Activated CD8-positive, alpha-beta memory T cell treated with anti-CD3 and anti-CD28 coated beads for 1 hour (primary cell): ENCODE measurements at regions not wholly inside any gene's neighbourhood (a gene's known extent, or its start where the extent isn't known, plus 50 kb on each side); places are given as distances from the start of the nearest gene placed in this dataset.
"Not testable (repeated sequence)": the region's sequence is repeated elsewhere in the genome, so short reads cannot be mapped to it uniquely, and the experiment has no call there.

Experiments used
- DNase-seq, 2 donors: peaks; one replicate each; pipeline ENCODE4 v3.0.0-alpha.2; 2020; ENCODE audit warnings: low read depth in 1 of 2; ENCODE audit errors: extremely low read depth in 1 of 2

DNA sequence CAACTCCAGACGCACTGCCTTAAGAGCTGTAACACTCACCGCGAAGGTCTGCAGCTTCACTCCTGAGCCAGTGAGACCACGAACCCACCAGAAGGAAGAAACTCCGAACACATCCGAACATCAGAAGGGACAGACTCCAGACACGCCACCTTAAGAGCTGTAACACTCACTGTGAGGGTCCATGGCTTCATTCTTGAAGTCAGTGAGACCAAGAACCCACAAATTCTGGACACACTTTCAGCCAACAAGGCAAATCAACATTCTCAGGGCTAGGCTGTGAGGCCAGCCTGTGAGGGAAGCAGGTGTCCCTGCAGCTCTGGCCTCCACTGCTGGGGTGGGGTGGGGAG, 275.3 kb downstream of the ADGRD1 start:
- DNase-seq: not testable (repeated sequence)

DNA sequence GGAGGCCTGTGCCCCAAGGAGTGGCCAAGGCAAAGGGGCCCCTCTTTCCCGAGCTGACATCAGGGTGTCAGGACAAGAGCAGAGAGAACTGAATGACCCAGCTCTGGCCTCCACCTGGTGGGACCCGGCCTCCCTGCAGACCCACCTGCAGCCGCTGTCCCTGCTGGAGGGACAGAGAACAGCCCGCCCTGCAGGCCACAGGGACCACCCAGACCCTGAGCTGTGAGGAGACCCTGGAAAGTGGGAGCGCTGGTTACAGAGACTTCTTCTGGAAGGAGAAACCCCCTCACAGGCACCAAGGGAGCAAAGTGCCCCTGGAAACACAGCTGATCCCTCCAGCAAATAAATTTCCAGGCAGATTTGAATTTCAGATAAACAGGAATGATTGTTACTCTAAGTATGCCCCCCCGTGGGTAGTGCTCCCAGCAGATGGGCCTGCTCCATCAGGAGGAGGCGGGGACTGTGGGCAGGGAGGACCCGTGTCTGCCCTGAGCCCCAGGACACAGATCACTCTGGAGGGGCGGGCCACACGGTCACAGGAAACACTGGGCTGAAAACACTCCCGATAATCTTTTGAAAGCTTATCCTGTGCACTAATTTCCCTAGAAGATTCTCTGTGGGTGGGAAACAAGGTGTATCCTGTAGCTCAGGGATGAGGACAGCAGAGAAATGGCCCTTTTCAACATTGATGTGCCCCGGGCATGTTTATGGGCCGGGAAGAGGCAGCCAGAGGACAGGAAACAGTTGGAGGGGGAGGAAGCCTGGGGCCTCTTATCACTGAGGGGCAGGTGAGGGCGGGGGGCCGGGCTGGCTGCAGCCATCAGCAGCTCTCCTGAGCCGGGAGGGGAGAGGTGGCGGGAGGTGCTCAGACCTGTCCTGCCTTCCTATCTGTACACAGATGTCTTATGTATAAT, 276.0 kb downstream of the ADGRD1 start:
- no peak for DNase-seq

- no peak for DNase-seq
These were observed 276.8 kb downstream of the ADGRD1 start for GRCh38 chr12:131230340-131231031.

DNA sequence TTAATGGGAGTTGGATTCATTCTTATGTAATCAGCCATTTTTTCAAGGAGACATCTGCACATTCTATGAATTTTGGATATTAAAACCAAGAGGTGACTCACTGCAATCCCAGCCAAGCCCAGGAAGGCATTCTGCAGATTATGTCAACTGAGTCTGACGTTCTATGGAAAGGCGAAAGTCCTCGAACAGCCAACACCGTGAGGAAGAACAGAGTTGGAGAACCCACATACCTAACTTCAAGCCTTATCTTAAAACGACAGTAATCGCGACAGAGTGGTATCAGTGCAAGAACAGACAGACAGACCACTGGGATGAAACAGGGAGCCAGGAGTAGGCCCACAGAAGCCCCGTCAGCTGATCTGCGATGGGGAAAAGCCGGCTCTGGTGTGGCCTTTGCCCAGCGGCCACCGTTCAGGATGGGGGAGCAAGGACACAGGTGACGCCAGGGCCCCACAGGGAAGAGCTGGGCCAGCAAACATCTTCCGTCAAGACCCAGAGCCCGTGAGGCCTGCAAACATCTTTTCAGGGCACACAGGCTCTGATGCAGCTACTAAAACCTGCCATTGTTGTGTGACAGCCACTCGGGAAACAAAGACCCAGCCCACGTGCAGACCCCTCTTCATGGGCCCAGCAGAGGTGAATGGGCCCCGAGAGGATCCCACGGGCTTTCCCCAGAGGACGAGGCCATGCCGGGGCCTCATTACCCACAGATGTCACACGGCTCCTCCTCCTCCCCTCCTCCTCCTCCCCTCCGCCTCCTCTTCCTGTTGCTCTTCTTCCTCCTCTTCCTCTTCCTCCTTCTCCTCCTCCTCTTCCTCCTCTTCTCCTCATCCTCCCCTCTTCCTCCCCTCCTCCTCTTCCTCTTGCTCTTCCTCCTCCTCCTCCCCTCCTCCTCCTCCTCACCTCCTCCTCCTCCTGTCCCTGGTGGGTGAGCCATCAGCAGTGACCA, 277.6 kb downstream of the ADGRD1 start:
- no peak for DNase-seq

- DNase-seq: no peak
These were observed 278.3 kb downstream of the ADGRD1 start for GRCh38 chr12:131232036-131232435.

DNA sequence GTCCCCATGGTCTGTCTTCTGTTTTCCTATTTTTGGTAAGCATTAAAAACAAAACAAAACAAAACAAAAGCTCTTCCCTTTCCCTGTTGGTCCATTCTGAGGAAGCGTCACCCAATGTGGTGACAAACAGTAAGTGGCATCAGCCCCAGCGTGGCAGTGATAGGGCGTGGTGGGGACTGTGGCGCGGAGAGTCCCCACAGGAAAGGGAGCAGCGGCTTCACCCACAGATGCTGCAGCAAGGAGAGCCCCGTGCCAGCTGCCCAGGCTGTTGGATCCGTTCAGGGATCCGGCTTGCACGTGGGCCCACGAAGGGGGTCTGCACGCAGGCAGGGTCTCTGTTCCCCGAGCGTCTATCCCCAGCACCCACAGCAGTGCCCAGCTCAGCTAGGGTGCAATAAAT, 279.2 kb downstream of the ADGRD1 start:
- DNase-seq: not testable (repeated sequence)

- DNase-seq: not testable (repeated sequence)
These were observed 280.4 kb downstream of the ADGRD1 start for GRCh38 chr12:131233850-131234789.

DNA sequence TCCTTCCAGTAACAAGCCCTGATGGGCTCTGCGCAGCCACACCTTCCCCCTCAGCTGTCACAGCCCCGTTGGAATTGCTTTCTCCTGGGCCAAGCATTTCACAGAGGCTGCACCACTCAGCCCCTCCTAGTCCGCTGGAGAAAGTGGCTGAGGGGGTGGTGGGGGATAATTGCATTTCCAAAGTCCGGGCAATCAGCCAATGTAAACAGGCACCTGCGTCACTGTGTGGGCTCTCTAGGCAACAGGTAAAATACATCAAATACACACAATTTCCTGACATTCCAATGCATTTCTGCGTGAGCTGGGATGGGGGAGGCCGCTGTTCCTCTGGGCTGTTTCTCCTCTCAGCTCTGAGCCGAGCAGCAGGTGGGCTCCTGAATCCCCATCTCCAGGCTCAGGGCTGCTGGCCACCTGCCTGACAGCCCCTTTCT, 281.1 kb downstream of the ADGRD1 start:
- DNase-seq: not testable (repeated sequence)

GRCh38 chr12:131235871-131236271, 282.2 kb downstream of the ADGRD1 start:
- no peak for DNase-seq

- DNase-seq: no peak
These were observed 285.8 kb downstream of the ADGRD1 start for GRCh38 chr12:131239384-131240094.

DNA sequence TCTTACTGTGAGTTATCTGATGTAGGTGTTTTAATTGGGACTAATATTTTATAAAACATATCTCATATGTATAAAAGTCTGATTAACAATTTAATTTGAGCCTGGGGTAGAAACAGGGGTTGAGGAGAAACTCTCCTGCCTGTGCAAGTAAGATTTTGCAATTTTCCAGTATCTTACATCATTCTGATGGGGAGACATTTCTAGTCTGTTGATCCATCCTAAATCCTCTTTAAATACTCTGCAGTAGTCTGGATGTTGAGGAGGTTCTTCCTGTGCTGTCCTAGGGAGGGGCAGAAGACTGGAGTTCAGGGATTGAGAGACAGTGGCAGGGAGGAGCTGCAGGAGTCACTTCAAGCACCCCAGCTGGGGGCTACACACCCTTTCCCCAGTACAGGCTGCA, 287.8 kb downstream of the ADGRD1 start:
- DNase-seq: no peak

- DNase-seq: no peak
These were observed 289.2 kb downstream of the ADGRD1 start for GRCh38 chr12:131242741-131243496.

GRCh38 chr12:131244157-131244688, 290.5 kb downstream of the ADGRD1 start:
- not testable (repeated sequence) for DNase-seq

DNA sequence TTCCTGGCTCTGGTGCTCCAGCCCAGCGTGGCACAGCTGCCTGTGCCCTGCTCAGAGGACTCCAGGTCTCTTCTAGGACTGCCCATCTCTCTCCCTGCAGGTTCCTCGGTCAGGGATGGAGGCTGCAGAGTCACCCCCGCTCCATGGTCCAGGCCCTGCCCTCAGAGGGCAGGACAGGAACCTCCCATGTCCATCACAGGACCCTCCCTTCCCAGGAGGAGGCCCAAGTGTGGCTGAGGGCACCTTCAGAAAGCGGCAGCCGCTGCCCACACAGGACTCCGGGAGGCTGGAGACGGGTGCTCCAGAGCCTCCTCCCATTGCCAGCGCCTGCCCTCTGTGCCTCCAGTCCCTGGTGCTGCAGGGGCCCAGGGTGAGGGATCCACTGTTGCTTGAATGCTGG, 291.5 kb downstream of the ADGRD1 start:
- not testable (repeated sequence) for DNase-seq

GRCh38 chr12:131245564-131246355, 292.1 kb downstream of the ADGRD1 start:
- DNase-seq: no peak

- DNase-seq: not testable (repeated sequence)
These were observed 293.5 kb downstream of the ADGRD1 start for GRCh38 chr12:131247026-131247725.

GRCh38 chr12:131247875-131248274, 294.2 kb downstream of the ADGRD1 start:
- DNase-seq: not testable (repeated sequence)
